CD4-positive, alpha-beta T cell (primary cell): ENCODE measurements at regions not wholly inside any gene's neighbourhood (a gene's known extent, or its start where the extent isn't known, plus 50 kb on each side); places are given as distances from the start of the nearest gene placed in this dataset.

Source experiments
- ATAC-seq: fragments of 200-7000 bp; cut with Tn5 transposase; one replicate; pipeline ENCODE4 v1.10.0; 2022; ENCODE audit warnings: mild to moderate bottlenecking; ENCODE audit not compliant: poor library complexity
- CTCF ChIA-PET: fragments of 350-600 bp; sonication (Branson Sonifier 250); formaldehyde crosslinking; loops from one replicate; lab custom pipeline; 2021; ENCODE audit warnings: antibody characterized with exemption, inconsistent platforms; lab: Charles Lee
- POLR2A ChIA-PET: fragments of 350-600 bp; sonication (Branson Sonifier 250); formaldehyde crosslinking; loops from one replicate; lab custom pipeline; 2021; ENCODE audit warnings: antibody characterized with exemption, inconsistent platforms; lab: Charles Lee
- DNase-seq, 14 experiments: peaks; one replicate each; pipeline ENCODE4 v3.0.0-alpha.2; 2013 to 2020; ENCODE audit warnings: mixed read lengths in 2 of 14
- H3K27ac ChIP-seq, 2 donors: one replicate each; pipeline versions ENCODE4 v1.5.1 to v1.7.0; 2013; ENCODE audit warnings: low read length in 2 of 2, low read depth in 1 of 2, mild to moderate bottlenecking in 1 of 2
- H3K27me3 ChIP-seq, 2 experiments: 1 replicate in 1 of 2; 2 replicates in 1 of 2; pipeline versions ENCODE4 v1.6.1 to v1.7.0; 2013; ENCODE audit warnings: low read length in 2 of 2, control low read depth in 1 of 2, mild to moderate bottlenecking in 1 of 2, moderate library complexity in 1 of 2; ENCODE audit not compliant: insufficient read depth in 2 of 2, control insufficient read depth in 1 of 2
- H3K36me3 ChIP-seq: one replicate; pipeline ENCODE4 v1.6.1; 2013; ENCODE audit warnings: low read length, control low read depth; ENCODE audit not compliant: insufficient read depth
- H3K4me1 ChIP-seq: one replicate; pipeline ENCODE4 v1.6.1; 2013; ENCODE audit warnings: low read length, control low read depth; ENCODE audit not compliant: insufficient read depth
- H3K4me3 ChIP-seq: one replicate; pipeline ENCODE4 v1.5.1; 2013; ENCODE audit warnings: mild to moderate bottlenecking, low read length, moderate library complexity
- H3K9me3 ChIP-seq, 2 experiments: 1 replicate in 1 of 2; 2 replicates in 1 of 2; pipeline versions ENCODE4 v1.6.1 to v1.7.0; 2013; ENCODE audit warnings: low read length in 2 of 2, mild to moderate bottlenecking in 2 of 2, control low read depth in 1 of 2, moderate library complexity in 1 of 2; ENCODE audit not compliant: control insufficient read depth in 1 of 2, insufficient read depth in 1 of 2
- H3K27ac Mint-ChIP-seq: one replicate; pipeline ENCODE4 v1.8.0; 2020; ENCODE audit warnings: mixed read lengths
- H3K27me3 Mint-ChIP-seq: one replicate; pipeline ENCODE4 v1.8.0; 2021; ENCODE audit warnings: mixed read lengths
- H3K36me3 Mint-ChIP-seq: one replicate; pipeline ENCODE4 v1.8.0; 2021; ENCODE audit warnings: low read depth, mixed read lengths
- H3K4me1 Mint-ChIP-seq: one replicate; pipeline ENCODE4 v1.8.0; 2021; ENCODE audit warnings: low read depth, mixed read lengths
- H3K4me3 Mint-ChIP-seq: one replicate; pipeline ENCODE4 v1.8.0; 2020; ENCODE audit warnings: mild to moderate bottlenecking, mixed read lengths
- H3K9me3 Mint-ChIP-seq: one replicate; pipeline ENCODE4 v1.8.0; 2020; ENCODE audit warnings: mixed read lengths
- CTCF ChIP-seq: fragments of 200-600 bp; IDR thresholded peaks from one replicate; pipeline ENCODE4 v1.8.0; 2022; ENCODE audit warnings: antibody characterized with exemption, mild to moderate bottlenecking
- intact Hi-C, 2 experiments: fragments of 100-400 bp; cut with DNase I in 1 of 2; cut with micrococcal nuclease in 1 of 2; formaldehyde crosslinking; loops; one replicate each; pipeline versions ENCODE4 v1.15.1 to v1.9.0; 2023 to 2025; cut with DNase I, micrococcal nuclease

GRCh38 chr16:86065711-86066110 lies 166.7 kb downstream of the IRF8 start:
- H3K4me1 ChIP-seq: no peaks in the 10 kb centered on the region
- intact Hi-C loops: no loop called here
- peaks cover 20% of the 10 kb centered on the region for H3K27me3 Mint-ChIP-seq
- no peak overlapping the region for H3K27ac ChIP-seq
- TF ChIP-seq CTCF: no peak
- H3K4me3 Mint-ChIP-seq: no peak overlapping the region
- POLR2A ChIA-PET: no interaction called here
- H3K36me3 Mint-ChIP-seq: no peaks in the 10 kb centered on the region
- H3K4me3 ChIP-seq: no peak overlapping the region
- H3K36me3 ChIP-seq: no peaks in the 10 kb centered on the region
- H3K9me3 Mint-ChIP-seq: no peaks in the 10 kb centered on the region
- CTCF ChIA-PET: interaction anchor here (0.6 kb wide), 1 partner anchor 808 kb away, joined by 3 read pairs; no protein-coding TSS in a partner anchor
- peaks cover 3 to 6% of the 10 kb centered on the region in 2 experiments for H3K27me3 ChIP-seq
- H3K9me3 ChIP-seq: no peaks in the 10 kb centered on the region
- no peaks in the 10 kb centered on the region for H3K4me1 Mint-ChIP-seq
- DNase-seq (no peak), ATAC-seq (no peak)
- H3K27ac Mint-ChIP-seq: no peak overlapping the region

GRCh38 chr16:86066811-86067210 lies 167.8 kb downstream of the IRF8 start:
- TF ChIP-seq CTCF: no peak
- no peak for DNase-seq

GRCh38 chr16:86067516-86067915 lies 168.6 kb downstream of the IRF8 start:
- Histone ChIP-seq H3K4me1 (no peaks in the 10 kb centered on the region), H3K27me3 (peaks cover 3 to 12% of the 10 kb centered on the region in 2 experiments), H3K36me3 (no peaks in the 10 kb centered on the region), H3K4me3 (no peak overlapping the region), H3K27ac (no peak overlapping the region), H3K9me3 (no peaks in the 10 kb centered on the region)
- Mint-ChIP-seq H3K4me3 (no peak overlapping the region), H3K9me3 (no peaks in the 10 kb centered on the region), H3K27me3 (peaks cover 28% of the 10 kb centered on the region), H3K27ac (no peak overlapping the region), H3K36me3 (no peaks in the 10 kb centered on the region), H3K4me1 (no peaks in the 10 kb centered on the region)
- TF ChIP-seq CTCF: no peak
- intact Hi-C loops: no loop called here
- ChIA-PET POLR2A (no interaction called here), CTCF (no interaction called here)
- no peak for DNase-seq
- ATAC-seq: no peak

More at GRCh38 chr16:86066811-86067210, 167.8 kb downstream of the IRF8 start:
- Histone ChIP-seq H3K9me3 (no peaks in the 10 kb centered on the region), H3K27me3 (peaks cover 3 to 7% of the 10 kb centered on the region in 2 experiments), H3K27ac (no peak overlapping the region), H3K4me1 (no peaks in the 10 kb centered on the region), H3K4me3 (no peak overlapping the region), H3K36me3 (no peaks in the 10 kb centered on the region)
- ATAC-seq: no peak
- Mint-ChIP-seq H3K4me1 (no peaks in the 10 kb centered on the region), H3K4me3 (no peak overlapping the region), H3K36me3 (no peaks in the 10 kb centered on the region), H3K27me3 (peaks cover 29% of the 10 kb centered on the region), H3K27ac (no peak overlapping the region), H3K9me3 (no peaks in the 10 kb centered on the region)
- ChIA-PET POLR2A (no interaction called here), CTCF (no interaction called here)
- intact Hi-C loops: no loop called here
